ENCODE measurements at regions not wholly inside any gene's neighbourhood (a gene's known extent, or its start where the extent isn't known, plus 50 kb on each side); places are given as distances from the start of the nearest gene placed in this dataset.

DNA sequence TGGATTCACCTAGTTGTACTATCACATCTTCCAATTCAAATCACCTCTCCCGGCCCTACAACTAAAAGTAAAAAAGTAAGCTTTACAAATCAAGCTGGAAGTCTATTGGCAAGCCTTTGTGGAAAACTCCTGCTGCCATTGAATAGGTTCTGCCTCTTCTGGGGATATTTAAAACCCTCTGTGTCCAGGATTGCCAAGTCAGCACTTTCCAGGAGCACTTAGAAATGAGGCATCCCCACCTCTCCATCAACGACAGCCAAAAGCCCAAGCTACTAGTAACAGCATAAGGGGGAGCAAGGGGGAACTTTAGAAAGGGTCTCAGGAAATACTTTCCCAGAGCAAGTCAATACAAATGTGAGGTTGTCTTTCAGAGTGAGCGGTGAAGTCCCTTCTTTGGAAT is 85.0 kb upstream of the OBI1 start:
- WGBS (ENCODE audit: insufficient coverage), result 100% methylated on average over 1 of the region's 3 CpGs
- POLR2A ChIA-PET, result no interaction called here
- H3K4me3 ChIP-seq (ENCODE audit: control extremely low read depth in 1 of 5, extremely low read depth in 1 of 5, insufficient read depth in 1 of 5, low read depth in 2 of 5, low read length in 4 of 5), result no peak overlapping the region
- no peaks in the 10 kb centered on the region for H3K4me1 ChIP-seq (ENCODE audit: control insufficient read depth in 2 of 2, insufficient read depth in 2 of 2, low read length in 2 of 2)
- DNase-seq, result no peak
- ATAC-seq (ENCODE audit: low read depth), result no peak
- H3K4me1 Mint-ChIP-seq, result no peaks in the 10 kb centered on the region
- H3K36me3 ChIP-seq (replicated peaks in 1 of 2; ENCODE audit: control extremely low read depth in 1 of 2, control insufficient read depth in 1 of 2, extremely low read depth in 1 of 2, insufficient read depth in 2 of 2, low read length in 1 of 2), result no peaks in the 10 kb centered on the region
- no peaks in the 10 kb centered on the region for H3K9me3 Mint-ChIP-seq (ENCODE audit: insufficient read depth)
- CTCF ChIA-PET, result no interaction called here
- H3K27ac ChIP-seq (ENCODE audit: low read length in 2 of 2), result no peak overlapping the region
- H3K9ac ChIP-seq (ENCODE audit: low read length), result no peak overlapping the region
- intact Hi-C loops (cut with micrococcal nuclease), result no loop called here
- peaks cover 7% of the 10 kb centered on the region for H3K27me3 Mint-ChIP-seq
- H3K4me3 Mint-ChIP-seq, result no peak overlapping the region
- H3K27ac Mint-ChIP-seq, result no peak overlapping the region
- TF ChIP-seq, protein P1, sequence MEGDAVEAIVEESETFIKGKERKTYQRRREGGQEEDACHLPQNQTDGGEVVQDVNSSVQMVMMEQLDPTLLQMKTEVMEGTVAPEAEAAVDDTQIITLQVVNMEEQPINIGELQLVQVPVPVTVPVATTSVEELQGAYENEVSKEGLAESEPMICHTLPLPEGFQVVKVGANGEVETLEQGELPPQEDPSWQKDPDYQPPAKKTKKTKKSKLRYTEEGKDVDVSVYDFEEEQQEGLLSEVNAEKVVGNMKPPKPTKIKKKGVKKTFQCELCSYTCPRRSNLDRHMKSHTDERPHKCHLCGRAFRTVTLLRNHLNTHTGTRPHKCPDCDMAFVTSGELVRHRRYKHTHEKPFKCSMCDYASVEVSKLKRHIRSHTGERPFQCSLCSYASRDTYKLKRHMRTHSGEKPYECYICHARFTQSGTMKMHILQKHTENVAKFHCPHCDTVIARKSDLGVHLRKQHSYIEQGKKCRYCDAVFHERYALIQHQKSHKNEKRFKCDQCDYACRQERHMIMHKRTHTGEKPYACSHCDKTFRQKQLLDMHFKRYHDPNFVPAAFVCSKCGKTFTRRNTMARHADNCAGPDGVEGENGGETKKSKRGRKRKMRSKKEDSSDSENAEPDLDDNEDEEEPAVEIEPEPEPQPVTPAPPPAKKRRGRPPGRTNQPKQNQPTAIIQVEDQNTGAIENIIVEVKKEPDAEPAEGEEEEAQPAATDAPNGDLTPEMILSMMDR (IDR thresholded peaks at IDR 0.05), result no peak
- TF ChIP-seq EZH2 (IDR thresholded peaks at IDR 0.05; ENCODE audit: borderline replicate concordance, insufficient read depth, low read depth, low read length, poor library complexity, severe bottlenecking), result no peak
- H3K79me2 ChIP-seq (ENCODE audit: control insufficient read depth, insufficient read depth, low read length), result no peaks in the 10 kb centered on the region
- H3K9me3 ChIP-seq (ENCODE audit: control extremely low read depth in 1 of 3, control insufficient read depth in 2 of 3, insufficient read depth in 1 of 3, low read length in 2 of 3), result no peaks in the 10 kb centered on the region
- no peaks in the 10 kb centered on the region for H4K20me1 ChIP-seq (ENCODE audit: control insufficient read depth, insufficient read depth, low read length, poor library complexity, severe bottlenecking)
- no peaks in the 10 kb centered on the region for H3K27me3 ChIP-seq (replicated peaks in 1 of 4; ENCODE audit: control extremely low read depth in 1 of 4, control insufficient read depth in 3 of 4, insufficient read depth in 4 of 4, low read length in 3 of 4)
- H3K4me2 ChIP-seq (replicated peaks; ENCODE audit: low read depth, low read length, poor library complexity, severe bottlenecking), result no peak overlapping the region
- no peak overlapping the region for H2AFZ ChIP-seq (ENCODE audit: insufficient read depth, low read depth, low read length, poor library complexity, severe bottlenecking)

DNA sequence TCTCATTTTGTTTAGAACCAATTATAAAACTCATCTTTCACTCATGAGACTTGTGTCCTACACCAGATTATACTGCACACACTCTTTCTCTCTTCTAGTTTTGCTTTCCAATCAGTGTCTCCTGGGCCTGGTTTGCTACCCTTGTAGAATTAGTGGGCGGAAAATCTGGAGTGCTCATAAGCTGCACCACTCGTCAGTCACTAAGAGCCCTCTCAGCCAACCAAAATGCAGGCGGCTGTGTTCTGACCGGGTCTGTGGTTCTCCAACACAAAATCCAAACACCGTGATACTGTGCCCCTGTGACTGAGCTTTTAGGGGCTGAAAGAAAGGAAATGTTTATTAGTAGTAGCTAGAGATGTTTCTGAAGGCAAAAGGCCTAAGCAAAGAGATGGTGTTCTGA is 83.7 kb upstream of the OBI1 start:
- Mint-ChIP-seq H3K27ac (no peak overlapping the region), H3K4me1 (no peaks in the 10 kb centered on the region), H3K27me3 (peaks cover 4% of the 10 kb centered on the region), H3K4me3 (no peak overlapping the region), H3K9me3 (ENCODE audit: insufficient read depth) (no peaks in the 10 kb centered on the region)
- TF ChIP-seq, protein P1 (IDR thresholded peaks at IDR 0.05), result no peak
- TF ChIP-seq EZH2 (IDR thresholded peaks at IDR 0.05; ENCODE audit: borderline replicate concordance, insufficient read depth, low read depth, low read length, poor library complexity, severe bottlenecking), result no peak
- Histone ChIP-seq H4K20me1 (ENCODE audit: control insufficient read depth, insufficient read depth, low read length, poor library complexity, severe bottlenecking) (no peaks in the 10 kb centered on the region), H3K4me3 (ENCODE audit: control extremely low read depth in 1 of 5, extremely low read depth in 1 of 5, insufficient read depth in 1 of 5, low read depth in 2 of 5, low read length in 4 of 5) (no peak overlapping the region), H3K9ac (ENCODE audit: low read length) (no peak overlapping the region), H3K36me3 (replicated peaks in 1 of 2; ENCODE audit: control extremely low read depth in 1 of 2, control insufficient read depth in 1 of 2, extremely low read depth in 1 of 2, insufficient read depth in 2 of 2, low read length in 1 of 2) (no peaks in the 10 kb centered on the region), H3K4me2 (replicated peaks; ENCODE audit: low read depth, low read length, poor library complexity, severe bottlenecking) (no peak overlapping the region), H2AFZ (ENCODE audit: insufficient read depth, low read depth, low read length, poor library complexity, severe bottlenecking) (no peak overlapping the region), H3K4me1 (ENCODE audit: control insufficient read depth in 2 of 2, insufficient read depth in 2 of 2, low read length in 2 of 2) (no peaks in the 10 kb centered on the region), H3K79me2 (ENCODE audit: control insufficient read depth, insufficient read depth, low read length) (no peaks in the 10 kb centered on the region), H3K27ac (ENCODE audit: low read length in 2 of 2) (no peak overlapping the region), H3K9me3 (ENCODE audit: control extremely low read depth in 1 of 3, control insufficient read depth in 2 of 3, insufficient read depth in 1 of 3, low read length in 2 of 3) (no peaks in the 10 kb centered on the region), H3K27me3 (replicated peaks in 1 of 4; ENCODE audit: control extremely low read depth in 1 of 4, control insufficient read depth in 3 of 4, insufficient read depth in 4 of 4, low read length in 3 of 4) (no peaks in the 10 kb centered on the region)
- POLR2A ChIA-PET, result no interaction called here
- CTCF ChIA-PET, result no interaction called here
- WGBS (ENCODE audit: insufficient coverage), result 100% methylated on average over 3 of the region's 5 CpGs
- intact Hi-C loops (cut with micrococcal nuclease), result no loop called here
- DNase-seq, result no peak
- no peak for ATAC-seq (ENCODE audit: low read depth)
